ENCODE measurements at regions not wholly inside any gene's neighbourhood (a gene's known extent, or its start where the extent isn't known, plus 50 kb on each side); places are given as distances from the start of the nearest gene placed in this dataset.

- no peaks in the 10 kb centered on the region for H3K36me3 ChIP-seq
- no peak overlapping the region for H3K4me3 ChIP-seq
- no peak for DNase-seq (ENCODE audit: low read depth in 1 of 2, low spot score in 1 of 2)
- no peaks in the 10 kb centered on the region for H3K27me3 ChIP-seq
- H3K9me3 ChIP-seq (ENCODE audit: low read depth), result no peaks in the 10 kb centered on the region
- H3K27ac ChIP-seq, result no peak overlapping the region
- H3K4me1 ChIP-seq (ENCODE audit: low read depth), result peaks cover 7% of the 10 kb centered on the region
- TF ChIP-seq CTCF (IDR thresholded peaks at IDR 0.05; ENCODE audit: low read depth, low read length), result no peak
Measured at GRCh38 chr1:101153692-101154091, 83.1 kb upstream of the S1PR1 start.

- Histone ChIP-seq H3K4me3 (no peak overlapping the region), H3K9me3 (ENCODE audit: low read depth) (no peaks in the 10 kb centered on the region), H3K27ac (peak overlapping the region; percentile 18), H3K27me3 (no peaks in the 10 kb centered on the region), H3K4me1 (ENCODE audit: low read depth) (peaks cover 8% of the 10 kb centered on the region), H3K36me3 (no peaks in the 10 kb centered on the region)
- TF ChIP-seq CTCF (IDR thresholded peaks at IDR 0.05; ENCODE audit: low read depth, low read length), result no peak
- DNase-seq (ENCODE audit: low read depth in 1 of 2, low spot score in 1 of 2), result no peak
Measured at GRCh38 chr1:101152633-101153032, 84.2 kb upstream of the S1PR1 start.

- DNase-seq (ENCODE audit: low read depth in 1 of 2, low spot score in 1 of 2), result no peak
- Histone ChIP-seq H3K4me3 (no peak overlapping the region), H3K4me1 (ENCODE audit: low read depth) (peaks cover 8% of the 10 kb centered on the region), H3K27ac (no peak overlapping the region), H3K9me3 (ENCODE audit: low read depth) (no peaks in the 10 kb centered on the region), H3K36me3 (no peaks in the 10 kb centered on the region), H3K27me3 (no peaks in the 10 kb centered on the region)
- TF ChIP-seq CTCF (IDR thresholded peaks at IDR 0.05; ENCODE audit: low read depth, low read length), result no peak
Measured at GRCh38 chr1:101151286-101151685, 85.5 kb upstream of the S1PR1 start.

- H3K27me3 ChIP-seq, result no peaks in the 10 kb centered on the region
- no peak overlapping the region for H3K4me3 ChIP-seq
- peaks cover 8% of the 10 kb centered on the region for H3K4me1 ChIP-seq (ENCODE audit: low read depth)
- H3K9me3 ChIP-seq (ENCODE audit: low read depth), result no peaks in the 10 kb centered on the region
- no peak for TF ChIP-seq CTCF (IDR thresholded peaks at IDR 0.05; ENCODE audit: low read depth, low read length)
- H3K27ac ChIP-seq, result no peak overlapping the region
- DNase-seq (ENCODE audit: low read depth in 1 of 2, low spot score in 1 of 2), result peak in 1 of 2 donors; percentile 21
- H3K36me3 ChIP-seq, result no peaks in the 10 kb centered on the region
Measured at GRCh38 chr1:101150670-101151069, 86.1 kb upstream of the S1PR1 start.

GRCh38 chr1:101150266-101150665 lies 86.6 kb upstream of the S1PR1 start:
- H3K27ac ChIP-seq, result no peak overlapping the region
- no peak for DNase-seq (ENCODE audit: low read depth in 1 of 2, low spot score in 1 of 2)
- H3K36me3 ChIP-seq, result no peaks in the 10 kb centered on the region
- peaks cover 8% of the 10 kb centered on the region for H3K4me1 ChIP-seq (ENCODE audit: low read depth)
- H3K9me3 ChIP-seq (ENCODE audit: low read depth), result no peaks in the 10 kb centered on the region
- TF ChIP-seq CTCF (IDR thresholded peaks at IDR 0.05; ENCODE audit: low read depth, low read length), result no peak
- no peak overlapping the region for H3K4me3 ChIP-seq
- no peaks in the 10 kb centered on the region for H3K27me3 ChIP-seq

GRCh38 chr1:101148980-101149379 lies 87.8 kb upstream of the S1PR1 start:
- Histone ChIP-seq H3K9me3 (ENCODE audit: low read depth) (no peaks in the 10 kb centered on the region), H3K27me3 (no peaks in the 10 kb centered on the region), H3K36me3 (no peaks in the 10 kb centered on the region), H3K4me1 (ENCODE audit: low read depth) (peaks cover 8% of the 10 kb centered on the region), H3K4me3 (no peak overlapping the region), H3K27ac (peak overlapping the region; percentile 49)
- DNase-seq (ENCODE audit: low read depth in 1 of 2, low spot score in 1 of 2), result peak in 1 of 2 donors; percentile 44
- TF ChIP-seq CTCF (IDR thresholded peaks at IDR 0.05; ENCODE audit: low read depth, low read length), result no peak

Measured in cardiac muscle cell (in vitro differentiated cells and primary cell).